ENCODE measurements at regions not wholly inside any gene's neighbourhood (a gene's known extent, or its start where the extent isn't known, plus 50 kb on each side); places are given as distances from the start of the nearest gene placed in this dataset.

DNA sequence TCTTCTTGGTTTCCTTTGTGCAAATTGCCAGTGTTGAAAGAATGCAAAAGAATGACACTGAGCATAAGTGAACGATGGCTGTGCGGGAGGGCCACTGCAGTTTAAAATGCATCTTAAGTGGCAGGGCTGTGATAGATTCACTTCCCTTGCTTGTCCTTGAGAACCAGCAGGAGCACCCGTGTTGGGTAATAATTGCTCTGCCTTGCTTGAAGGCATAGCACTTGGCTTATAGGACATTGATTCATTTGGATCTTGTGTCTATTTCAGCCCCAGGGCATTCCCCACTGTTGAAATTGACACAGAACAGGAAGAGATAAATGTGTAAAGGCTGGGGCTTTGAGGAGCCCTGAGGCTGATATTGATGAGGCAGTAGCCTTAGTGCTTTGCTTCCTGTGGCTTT lies 1003.7 kb upstream of the GYPC start:
- TF ChIP-seq RAD21 (IDR thresholded peaks at IDR 0.05; ENCODE audit: insufficient read depth, low read depth, low read length): no peak
- TF ChIP-seq HDGF (IDR thresholded peaks at IDR 0.05): no peak
- no peak for TF ChIP-seq ZNF274 (IDR thresholded peaks at IDR 0.05; ENCODE audit: insufficient read depth, insufficient read length)
- TF ChIP-seq, protein P1, sequence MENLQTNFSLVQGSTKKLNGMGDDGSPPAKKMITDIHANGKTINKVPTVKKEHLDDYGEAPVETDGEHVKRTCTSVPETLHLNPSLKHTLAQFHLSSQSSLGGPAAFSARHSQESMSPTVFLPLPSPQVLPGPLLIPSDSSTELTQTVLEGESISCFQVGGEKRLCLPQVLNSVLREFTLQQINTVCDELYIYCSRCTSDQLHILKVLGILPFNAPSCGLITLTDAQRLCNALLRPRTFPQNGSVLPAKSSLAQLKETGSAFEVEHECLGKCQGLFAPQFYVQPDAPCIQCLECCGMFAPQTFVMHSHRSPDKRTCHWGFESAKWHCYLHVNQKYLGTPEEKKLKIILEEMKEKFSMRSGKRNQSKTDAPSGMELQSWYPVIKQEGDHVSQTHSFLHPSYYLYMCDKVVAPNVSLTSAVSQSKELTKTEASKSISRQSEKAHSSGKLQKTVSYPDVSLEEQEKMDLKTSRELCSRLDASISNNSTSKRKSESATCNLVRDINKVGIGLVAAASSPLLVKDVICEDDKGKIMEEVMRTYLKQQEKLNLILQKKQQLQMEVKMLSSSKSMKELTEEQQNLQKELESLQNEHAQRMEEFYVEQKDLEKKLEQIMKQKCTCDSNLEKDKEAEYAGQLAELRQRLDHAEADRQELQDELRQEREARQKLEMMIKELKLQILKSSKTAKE (IDR thresholded peaks at IDR 0.05; ENCODE audit: low read depth, poor library complexity, severe bottlenecking): no peak
- TF ChIP-seq CTCF (IDR thresholded peaks at IDR 0.05 in 2 of 3, conservative IDR thresholded peaks at IDR 0.05 in 1 of 3; ENCODE audit: control insufficient read depth in 2 of 3, extremely low read depth in 1 of 3, insufficient read depth in 1 of 3, low read depth in 3 of 3, low read length in 3 of 3): no peak
- TF ChIP-seq YY1 (IDR thresholded peaks at IDR 0.05; ENCODE audit: low read depth, low read length): no peak
- no peak for TF ChIP-seq POLR2A (IDR thresholded peaks at IDR 0.05; ENCODE audit: low read depth, low read length)
- no peak for TF ChIP-seq SUPT20H (IDR thresholded peaks at IDR 0.05; ENCODE audit: borderline replicate concordance, control insufficient read depth, low read depth, low read length)

Data from GM12878 (cell line).